ENCODE measurements at regions not wholly inside any gene's neighbourhood (a gene's known extent, or its start where the extent isn't known, plus 50 kb on each side); places are given as distances from the start of the nearest gene placed in this dataset.

DNA sequence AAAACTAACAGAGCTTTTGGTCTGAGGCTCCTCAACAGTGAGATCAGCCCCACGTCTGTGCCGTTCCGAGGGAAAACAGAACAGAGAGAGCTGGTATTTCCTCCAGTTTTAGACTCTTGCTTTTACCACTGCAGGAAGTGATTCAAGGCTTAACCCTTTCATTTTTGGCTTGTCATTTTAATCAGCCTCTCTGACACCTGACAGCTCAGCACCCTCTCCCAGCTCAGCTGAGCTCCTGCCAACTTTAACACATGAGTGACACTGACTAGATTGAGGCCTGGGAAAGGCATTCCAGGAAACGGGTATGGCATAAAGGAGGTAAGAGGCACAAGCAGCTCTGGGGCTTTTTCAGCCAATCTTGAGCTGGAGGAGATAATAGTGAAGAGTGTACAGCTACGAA is 239.4 kb upstream of the SKOR2 start:
- no peak overlapping the region for H3K4me2 ChIP-seq (ENCODE audit: low read depth, low read length, poor library complexity, severe bottlenecking)
- H3K36me3 ChIP-seq (ENCODE audit: low read length), result no peaks in the 10 kb centered on the region
- H3F3A ChIP-seq (ENCODE audit: insufficient read depth), result no peaks in the 10 kb centered on the region
- H3K9me3 ChIP-seq (ENCODE audit: insufficient read depth, low read length), result no peaks in the 10 kb centered on the region
- H3K27ac ChIP-seq (ENCODE audit: low read depth, low read length), result no peak overlapping the region
- H3K9me2 ChIP-seq (replicated peaks; ENCODE audit: insufficient read depth, low read length), result no peaks in the 10 kb centered on the region
- H3K27me3 ChIP-seq (ENCODE audit: low read length), result 0 out of 2 replicates have a peak, but pooled peaks cover 6% of the 10 kb centered on the region
- H3K9ac ChIP-seq (ENCODE audit: low read length), result no peak overlapping the region
- no peaks in the 10 kb centered on the region for H3K79me2 ChIP-seq (ENCODE audit: insufficient read depth, low read length)
- no peaks in the 10 kb centered on the region for H4K20me1 ChIP-seq (ENCODE audit: low read depth, low read length)
- no peak overlapping the region for H2AFZ ChIP-seq (ENCODE audit: low read depth, low read length, severe bottlenecking)
- H3K4me3 ChIP-seq (ENCODE audit: insufficient read depth, low read length, poor library complexity, severe bottlenecking), result no peak overlapping the region
- TF ChIP-seq EZH2phosphoT487 (conservative IDR thresholded peaks at IDR 0.05; ENCODE audit: low read length), result no peak

DNA sequence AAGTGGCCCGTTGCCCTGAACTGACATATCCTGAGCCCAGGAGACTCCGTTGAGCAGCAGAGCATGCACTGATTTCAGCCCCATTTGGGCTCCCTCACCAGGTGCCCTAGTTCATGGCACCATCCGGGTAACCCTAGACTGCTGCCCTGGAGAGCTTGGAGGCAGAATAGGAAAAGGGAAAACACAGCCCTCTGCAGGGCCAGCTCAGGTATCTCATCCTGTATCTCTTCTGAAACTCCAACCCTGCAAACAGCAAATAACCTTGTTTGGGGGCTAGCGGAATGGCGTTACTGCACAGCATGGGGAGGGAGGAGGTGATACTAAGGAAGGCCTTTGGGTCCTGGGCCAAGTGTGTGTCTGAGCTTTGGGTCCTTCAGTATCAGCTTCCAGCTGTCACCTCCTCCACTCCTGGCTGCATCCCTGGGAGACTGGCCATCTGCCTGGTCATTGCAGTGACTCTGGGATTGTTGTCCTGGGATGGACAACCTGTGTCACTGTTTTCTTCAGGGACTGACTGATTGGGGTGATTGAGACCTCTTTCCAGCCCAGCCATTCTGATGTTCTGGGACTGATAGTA is 233.8 kb upstream of the SKOR2 start:
- no peak overlapping the region for H3K9ac ChIP-seq (ENCODE audit: low read length)
- no peaks in the 10 kb centered on the region for H3K79me2 ChIP-seq (ENCODE audit: insufficient read depth, low read length)
- no peaks in the 10 kb centered on the region for H3K9me3 ChIP-seq (ENCODE audit: insufficient read depth, low read length)
- no peak overlapping the region for H3K27ac ChIP-seq (ENCODE audit: low read depth, low read length)
- no peak overlapping the region for H3K4me3 ChIP-seq (ENCODE audit: insufficient read depth, low read length, poor library complexity, severe bottlenecking)
- no peaks in the 10 kb centered on the region for H3K36me3 ChIP-seq (ENCODE audit: low read length)
- no peaks in the 10 kb centered on the region for H4K20me1 ChIP-seq (ENCODE audit: low read depth, low read length)
- no peak overlapping the region for H2AFZ ChIP-seq (ENCODE audit: low read depth, low read length, severe bottlenecking)
- no peak overlapping the region for H3K4me2 ChIP-seq (ENCODE audit: low read depth, low read length, poor library complexity, severe bottlenecking)
- no peaks in the 10 kb centered on the region for H3K9me2 ChIP-seq (replicated peaks; ENCODE audit: insufficient read depth, low read length)
- no peaks in the 10 kb centered on the region for H3F3A ChIP-seq (ENCODE audit: insufficient read depth)
- TF ChIP-seq EZH2phosphoT487 (conservative IDR thresholded peaks at IDR 0.05; ENCODE audit: low read length), result no peak
- TF ChIP-seq, protein P1, sequence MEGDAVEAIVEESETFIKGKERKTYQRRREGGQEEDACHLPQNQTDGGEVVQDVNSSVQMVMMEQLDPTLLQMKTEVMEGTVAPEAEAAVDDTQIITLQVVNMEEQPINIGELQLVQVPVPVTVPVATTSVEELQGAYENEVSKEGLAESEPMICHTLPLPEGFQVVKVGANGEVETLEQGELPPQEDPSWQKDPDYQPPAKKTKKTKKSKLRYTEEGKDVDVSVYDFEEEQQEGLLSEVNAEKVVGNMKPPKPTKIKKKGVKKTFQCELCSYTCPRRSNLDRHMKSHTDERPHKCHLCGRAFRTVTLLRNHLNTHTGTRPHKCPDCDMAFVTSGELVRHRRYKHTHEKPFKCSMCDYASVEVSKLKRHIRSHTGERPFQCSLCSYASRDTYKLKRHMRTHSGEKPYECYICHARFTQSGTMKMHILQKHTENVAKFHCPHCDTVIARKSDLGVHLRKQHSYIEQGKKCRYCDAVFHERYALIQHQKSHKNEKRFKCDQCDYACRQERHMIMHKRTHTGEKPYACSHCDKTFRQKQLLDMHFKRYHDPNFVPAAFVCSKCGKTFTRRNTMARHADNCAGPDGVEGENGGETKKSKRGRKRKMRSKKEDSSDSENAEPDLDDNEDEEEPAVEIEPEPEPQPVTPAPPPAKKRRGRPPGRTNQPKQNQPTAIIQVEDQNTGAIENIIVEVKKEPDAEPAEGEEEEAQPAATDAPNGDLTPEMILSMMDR (IDR thresholded peaks at IDR 0.05; ENCODE audit: insufficient read depth, low read length, poor library complexity, severe bottlenecking), result no peak
- 0 out of 2 replicates have a peak, but pooled peaks cover 2% of the 10 kb centered on the region for H3K27me3 ChIP-seq (ENCODE audit: low read length)

DNA sequence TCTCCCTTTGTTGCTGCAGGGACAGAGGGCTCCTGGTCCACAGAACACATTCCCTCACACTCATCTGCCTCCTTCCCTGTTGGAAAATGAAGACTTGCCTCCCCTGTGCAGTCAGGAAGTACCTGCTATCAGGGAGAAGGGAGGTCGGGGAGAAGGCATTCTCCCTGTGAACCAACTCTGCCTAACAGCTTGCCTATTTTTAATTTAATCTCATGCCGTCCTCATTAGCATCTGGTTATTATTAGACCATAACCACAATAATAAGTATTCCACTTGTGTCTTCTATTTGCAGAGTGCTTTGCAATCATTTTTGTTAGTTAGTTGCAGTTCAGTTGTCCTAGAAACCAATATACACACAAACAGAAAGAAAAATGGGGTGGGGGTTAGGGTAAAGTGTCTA is 232.6 kb upstream of the SKOR2 start:
- no peak overlapping the region for H3K4me3 ChIP-seq (ENCODE audit: insufficient read depth, low read length, poor library complexity, severe bottlenecking)
- no peaks in the 10 kb centered on the region for H3F3A ChIP-seq (ENCODE audit: insufficient read depth)
- no peaks in the 10 kb centered on the region for H3K9me3 ChIP-seq (ENCODE audit: insufficient read depth, low read length)
- H3K79me2 ChIP-seq (ENCODE audit: insufficient read depth, low read length), result no peaks in the 10 kb centered on the region
- H3K4me2 ChIP-seq (ENCODE audit: low read depth, low read length, poor library complexity, severe bottlenecking), result no peak overlapping the region
- TF ChIP-seq EZH2phosphoT487 (conservative IDR thresholded peaks at IDR 0.05; ENCODE audit: low read length), result no peak
- TF ChIP-seq, protein P1 (IDR thresholded peaks at IDR 0.05; ENCODE audit: insufficient read depth, low read length, poor library complexity, severe bottlenecking), result no peak
- H3K27me3 ChIP-seq (ENCODE audit: low read length), result 0 out of 2 replicates have a peak, but pooled peaks cover 2% of the 10 kb centered on the region
- no peak overlapping the region for H2AFZ ChIP-seq (ENCODE audit: low read depth, low read length, severe bottlenecking)
- H3K9ac ChIP-seq (ENCODE audit: low read length), result no peak overlapping the region
- H4K20me1 ChIP-seq (ENCODE audit: low read depth, low read length), result no peaks in the 10 kb centered on the region
- H3K36me3 ChIP-seq (ENCODE audit: low read length), result no peaks in the 10 kb centered on the region
- no peak overlapping the region for H3K27ac ChIP-seq (ENCODE audit: low read depth, low read length)
- H3K9me2 ChIP-seq (replicated peaks; ENCODE audit: insufficient read depth, low read length), result no peaks in the 10 kb centered on the region

DNA sequence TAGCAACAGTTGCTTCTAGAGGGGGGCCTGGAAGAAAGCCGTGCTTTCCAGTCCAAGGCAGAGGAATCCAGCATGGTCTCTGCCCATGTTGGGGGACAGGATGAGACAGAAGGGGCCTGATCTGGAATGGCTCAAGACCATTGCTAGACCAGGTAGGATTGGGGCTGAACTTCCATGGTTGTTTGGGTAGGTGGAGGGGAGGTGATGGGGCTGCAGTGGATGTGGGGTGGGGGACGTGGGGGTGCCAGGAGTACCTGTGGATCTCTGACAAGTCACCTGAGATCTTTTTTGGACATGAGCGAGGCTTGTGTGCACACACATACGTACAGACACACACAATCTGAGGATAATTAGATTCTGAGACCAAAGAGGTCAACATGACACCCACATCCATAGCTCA is 228.7 kb upstream of the SKOR2 start:
- Histone ChIP-seq H3K4me2 (ENCODE audit: low read depth, low read length, poor library complexity, severe bottlenecking) (no peak overlapping the region), H3K36me3 (ENCODE audit: low read length) (no peaks in the 10 kb centered on the region), H2AFZ (ENCODE audit: low read depth, low read length, severe bottlenecking) (no peak overlapping the region), H3K79me2 (ENCODE audit: insufficient read depth, low read length) (no peaks in the 10 kb centered on the region), H4K20me1 (ENCODE audit: low read depth, low read length) (no peaks in the 10 kb centered on the region), H3K9me2 (replicated peaks; ENCODE audit: insufficient read depth, low read length) (no peaks in the 10 kb centered on the region), H3K4me3 (ENCODE audit: insufficient read depth, low read length, poor library complexity, severe bottlenecking) (no peak overlapping the region), H3K9ac (ENCODE audit: low read length) (no peak overlapping the region), H3F3A (ENCODE audit: insufficient read depth) (no peaks in the 10 kb centered on the region), H3K9me3 (ENCODE audit: insufficient read depth, low read length) (no peaks in the 10 kb centered on the region), H3K27ac (ENCODE audit: low read depth, low read length) (no peak overlapping the region), H3K27me3 (ENCODE audit: low read length) (0 out of 2 replicates have a peak, but pooled peaks cover 2% of the 10 kb centered on the region)
- TF ChIP-seq EZH2phosphoT487 (conservative IDR thresholded peaks at IDR 0.05; ENCODE audit: low read length), result no peak
- TF ChIP-seq, protein P1 (IDR thresholded peaks at IDR 0.05; ENCODE audit: insufficient read depth, low read length, poor library complexity, severe bottlenecking), result no peak
